ENCODE measurements at regions not wholly inside any gene's neighbourhood (a gene's known extent, or its start where the extent isn't known, plus 50 kb on each side); places are given as distances from the start of the nearest gene placed in this dataset.

GRCh38 chr11:92909214-92909613 lies 60.2 kb upstream of the MTNR1B start:
- no peak for TF ChIP-seq EZH2 (IDR thresholded peaks at IDR 0.05; ENCODE audit: insufficient read depth, poor library complexity, severe bottlenecking)
- TF ChIP-seq EZH2phosphoT487 (IDR thresholded peaks at IDR 0.05; ENCODE audit: insufficient read depth, low read depth) = no peak

Data from GM23248 (cell line).